ENCODE measurements at regions not wholly inside any gene's neighbourhood (a gene's known extent, or its start where the extent isn't known, plus 50 kb on each side); places are given as distances from the start of the nearest gene placed in this dataset.

DNA sequence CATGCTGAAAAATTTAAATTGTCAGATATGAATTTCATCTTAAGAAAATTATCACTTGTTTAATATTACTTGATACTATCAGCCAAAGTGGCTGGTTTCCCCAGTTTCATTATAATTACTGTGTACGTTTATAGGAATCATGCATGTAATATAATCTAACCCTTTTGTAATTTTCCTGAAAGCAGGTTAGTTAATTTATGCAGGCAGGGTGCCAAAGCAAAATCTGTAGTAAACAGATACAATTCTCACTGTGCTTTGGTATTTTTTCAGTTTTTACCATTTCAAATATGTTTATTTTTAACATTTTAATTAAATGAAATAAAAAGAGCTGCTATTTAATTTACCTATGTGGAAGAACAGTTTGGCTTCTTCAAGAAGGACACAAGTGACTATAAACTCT lies 1227.5 kb upstream of the MIR17HG start:
- no peaks in the 10 kb centered on the region for H3K9me3 Mint-ChIP-seq
- Histone ChIP-seq H3K36me3 (no peaks in the 10 kb centered on the region), H3K27ac (no peak overlapping the region), H3K4me3 (no peak overlapping the region), H3K79me2 (ENCODE audit: low read depth) (no peaks in the 10 kb centered on the region), H3K9ac (no peak overlapping the region), H3F3A (ENCODE audit: low read depth) (no peaks in the 10 kb centered on the region), H3K4me1 (no peaks in the 10 kb centered on the region), H2AFZ (replicated peaks) (no peak overlapping the region), H4K20me1 (ENCODE audit: low read depth) (no peaks in the 10 kb centered on the region), H3K4me2 (no peak overlapping the region), H3K9me3 (ENCODE audit: low read depth) (no peaks in the 10 kb centered on the region), H3K27me3 (no peaks in the 10 kb centered on the region)
- DNase-seq (ENCODE audit: low spot score): no peak
- no peak overlapping the region for H3K27ac Mint-ChIP-seq
- no peaks in the 10 kb centered on the region for H3K27me3 Mint-ChIP-seq (ENCODE audit: insufficient read depth, low read depth)
- no peak overlapping the region for H3K4me3 Mint-ChIP-seq
- peaks cover 5% of the 10 kb centered on the region for H3K4me1 Mint-ChIP-seq
- no peak for TF ChIP-seq EZH2phosphoT487 (IDR thresholded peaks at IDR 0.05)
- TF ChIP-seq, protein P1, sequence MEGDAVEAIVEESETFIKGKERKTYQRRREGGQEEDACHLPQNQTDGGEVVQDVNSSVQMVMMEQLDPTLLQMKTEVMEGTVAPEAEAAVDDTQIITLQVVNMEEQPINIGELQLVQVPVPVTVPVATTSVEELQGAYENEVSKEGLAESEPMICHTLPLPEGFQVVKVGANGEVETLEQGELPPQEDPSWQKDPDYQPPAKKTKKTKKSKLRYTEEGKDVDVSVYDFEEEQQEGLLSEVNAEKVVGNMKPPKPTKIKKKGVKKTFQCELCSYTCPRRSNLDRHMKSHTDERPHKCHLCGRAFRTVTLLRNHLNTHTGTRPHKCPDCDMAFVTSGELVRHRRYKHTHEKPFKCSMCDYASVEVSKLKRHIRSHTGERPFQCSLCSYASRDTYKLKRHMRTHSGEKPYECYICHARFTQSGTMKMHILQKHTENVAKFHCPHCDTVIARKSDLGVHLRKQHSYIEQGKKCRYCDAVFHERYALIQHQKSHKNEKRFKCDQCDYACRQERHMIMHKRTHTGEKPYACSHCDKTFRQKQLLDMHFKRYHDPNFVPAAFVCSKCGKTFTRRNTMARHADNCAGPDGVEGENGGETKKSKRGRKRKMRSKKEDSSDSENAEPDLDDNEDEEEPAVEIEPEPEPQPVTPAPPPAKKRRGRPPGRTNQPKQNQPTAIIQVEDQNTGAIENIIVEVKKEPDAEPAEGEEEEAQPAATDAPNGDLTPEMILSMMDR (IDR thresholded peaks at IDR 0.05): no peak
- TF ChIP-seq EZH2 (IDR thresholded peaks at IDR 0.05): no peak
- H3K36me3 Mint-ChIP-seq: no peaks in the 10 kb centered on the region

DNA sequence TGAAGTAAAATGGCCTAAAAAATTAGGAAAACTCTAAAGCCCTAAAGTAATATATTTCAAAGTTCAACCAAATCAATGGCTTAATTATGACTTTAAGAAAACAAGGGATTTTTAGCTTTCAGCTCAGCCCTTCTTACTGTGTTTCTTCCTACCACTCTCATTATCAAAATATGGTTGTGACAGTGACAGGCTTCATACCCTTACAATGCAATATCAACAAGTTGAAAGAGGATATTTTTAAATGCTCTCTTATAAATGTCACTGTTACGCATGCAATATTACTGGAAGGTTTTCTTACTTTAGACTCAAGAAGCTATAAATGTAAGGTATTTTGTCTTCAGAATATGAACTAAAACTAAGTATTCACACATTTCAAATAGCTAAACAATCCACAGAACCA lies 1225.7 kb upstream of the MIR17HG start:
- DNase-seq (ENCODE audit: low spot score): no peak
- no peaks in the 10 kb centered on the region for H3K27me3 ChIP-seq
- no peaks in the 10 kb centered on the region for H3K36me3 ChIP-seq
- Mint-ChIP-seq H3K4me3 (no peak overlapping the region), H3K36me3 (no peaks in the 10 kb centered on the region), H3K27me3 (ENCODE audit: insufficient read depth, low read depth) (no peaks in the 10 kb centered on the region), H3K27ac (no peak overlapping the region), H3K4me1 (peaks cover 5% of the 10 kb centered on the region), H3K9me3 (no peaks in the 10 kb centered on the region)
- no peaks in the 10 kb centered on the region for H3F3A ChIP-seq (ENCODE audit: low read depth)
- peak overlapping the region; percentile 12 for H2AFZ ChIP-seq (replicated peaks)
- H3K27ac ChIP-seq: no peak overlapping the region
- no peak overlapping the region for H3K4me3 ChIP-seq
- H3K4me2 ChIP-seq: no peak overlapping the region
- H3K9me3 ChIP-seq (ENCODE audit: low read depth): no peaks in the 10 kb centered on the region
- no peak for TF ChIP-seq EZH2phosphoT487 (IDR thresholded peaks at IDR 0.05)
- TF ChIP-seq, protein P1 (IDR thresholded peaks at IDR 0.05): no peak
- TF ChIP-seq EZH2 (IDR thresholded peaks at IDR 0.05): no peak
- no peak overlapping the region for H3K9ac ChIP-seq
- H3K4me1 ChIP-seq: no peaks in the 10 kb centered on the region
- H3K79me2 ChIP-seq (ENCODE audit: low read depth): no peaks in the 10 kb centered on the region
- no peaks in the 10 kb centered on the region for H4K20me1 ChIP-seq (ENCODE audit: low read depth)

DNA sequence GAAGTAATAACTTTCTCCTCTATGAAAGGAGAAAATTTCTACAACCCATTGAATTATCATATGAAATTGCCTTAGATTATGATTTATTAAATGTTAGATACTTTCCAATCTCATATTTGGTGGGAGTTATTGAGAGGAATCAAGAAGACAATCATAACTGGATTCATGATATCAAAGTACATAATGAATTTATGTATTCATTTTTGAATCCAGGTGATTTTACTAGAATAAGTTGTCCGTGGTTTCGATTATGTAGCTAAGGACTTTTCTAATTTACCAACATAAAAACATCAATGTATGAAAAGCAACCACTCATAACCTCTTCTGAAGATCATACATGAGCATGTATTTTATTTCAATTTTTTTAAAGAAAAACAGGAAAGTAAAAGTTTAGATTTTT lies 1225.0 kb upstream of the MIR17HG start:
- no peak overlapping the region for H3K4me2 ChIP-seq
- no peak overlapping the region for H2AFZ ChIP-seq (replicated peaks)
- H3K4me3 ChIP-seq: no peak overlapping the region
- no peaks in the 10 kb centered on the region for H3K36me3 Mint-ChIP-seq
- H3K36me3 ChIP-seq: no peaks in the 10 kb centered on the region
- no peak for DNase-seq (ENCODE audit: low spot score)
- H3K9me3 ChIP-seq (ENCODE audit: low read depth): no peaks in the 10 kb centered on the region
- no peaks in the 10 kb centered on the region for H3F3A ChIP-seq (ENCODE audit: low read depth)
- H3K4me1 ChIP-seq: no peaks in the 10 kb centered on the region
- peaks cover 5% of the 10 kb centered on the region for H3K4me1 Mint-ChIP-seq
- no peaks in the 10 kb centered on the region for H3K79me2 ChIP-seq (ENCODE audit: low read depth)
- no peaks in the 10 kb centered on the region for H3K27me3 ChIP-seq
- H3K27ac ChIP-seq: no peak overlapping the region
- no peaks in the 10 kb centered on the region for H4K20me1 ChIP-seq (ENCODE audit: low read depth)
- H3K9ac ChIP-seq: no peak overlapping the region
- no peak overlapping the region for H3K4me3 Mint-ChIP-seq
- H3K27me3 Mint-ChIP-seq (ENCODE audit: insufficient read depth, low read depth): no peaks in the 10 kb centered on the region
- H3K27ac Mint-ChIP-seq: no peak overlapping the region
- TF ChIP-seq, protein P1 (IDR thresholded peaks at IDR 0.05): no peak
- H3K9me3 Mint-ChIP-seq: no peaks in the 10 kb centered on the region

GRCh38 chr13:90135558-90135957 lies 1211.9 kb upstream of the MIR17HG start:
- Mint-ChIP-seq H3K27ac (no peak overlapping the region), H3K36me3 (no peaks in the 10 kb centered on the region), H3K4me3 (no peak overlapping the region), H3K9me3 (peaks cover 3% of the 10 kb centered on the region), H3K27me3 (ENCODE audit: insufficient read depth, low read depth) (no peaks in the 10 kb centered on the region), H3K4me1 (no peaks in the 10 kb centered on the region)
- no peaks in the 10 kb centered on the region for H3F3A ChIP-seq (ENCODE audit: low read depth)
- no peaks in the 10 kb centered on the region for H3K36me3 ChIP-seq
- H3K27me3 ChIP-seq: no peaks in the 10 kb centered on the region
- H2AFZ ChIP-seq (replicated peaks): no peak overlapping the region
- H3K79me2 ChIP-seq (ENCODE audit: low read depth): no peaks in the 10 kb centered on the region
- no peak overlapping the region for H3K9ac ChIP-seq
- no peak overlapping the region for H3K4me3 ChIP-seq
- H3K4me2 ChIP-seq: no peak overlapping the region
- no peaks in the 10 kb centered on the region for H3K9me3 ChIP-seq (ENCODE audit: low read depth)
- no peak for DNase-seq (ENCODE audit: low spot score)
- no peaks in the 10 kb centered on the region for H4K20me1 ChIP-seq (ENCODE audit: low read depth)
- TF ChIP-seq, protein P1 (IDR thresholded peaks at IDR 0.05): no peak
- TF ChIP-seq EZH2phosphoT487 (IDR thresholded peaks at IDR 0.05) (no peak), EZH2 (IDR thresholded peaks at IDR 0.05) (no peak)
- H3K4me1 ChIP-seq: no peaks in the 10 kb centered on the region
- no peak overlapping the region for H3K27ac ChIP-seq

Data from neural progenitor cell (in vitro differentiated cells).